ENCODE measurements at regions not wholly inside any gene's neighbourhood (a gene's known extent, or its start where the extent isn't known, plus 50 kb on each side); places are given as distances from the start of the nearest gene placed in this dataset.
"Not testable (repeated sequence)": the region's sequence is repeated elsewhere in the genome, so short reads cannot be mapped to it uniquely, and the experiment has no call there.

GRCh38 chr7:81286754-81287153, 367.9 kb upstream of the SEMA3C start:
- not testable (repeated sequence) for DNase-seq (ENCODE audit: low read depth, low spot score)

GRCh38 chr7:81285142-81285871, 366.5 kb upstream of the SEMA3C start:
- DNase-seq (ENCODE audit: low read depth, low spot score) = peak; percentile 87

GRCh38 chr7:81284576-81284975, 365.7 kb upstream of the SEMA3C start:
- peak; percentile 67 for DNase-seq (ENCODE audit: low read depth, low spot score)

GRCh38 chr7:81280531-81280930, 361.7 kb upstream of the SEMA3C start:
- DNase-seq (ENCODE audit: low read depth, low spot score) = no peak

- no peak for DNase-seq (ENCODE audit: low read depth, low spot score)
Observed at GRCh38 chr7:81277691-81278090, 358.8 kb upstream of the SEMA3C start.

GRCh38 chr7:81273601-81274397, 354.9 kb upstream of the SEMA3C start:
- no peak for DNase-seq (ENCODE audit: low read depth, low spot score)

GRCh38 chr7:81272176-81272575, 353.3 kb upstream of the SEMA3C start:
- DNase-seq (ENCODE audit: low read depth, low spot score) = no peak

- DNase-seq (ENCODE audit: low read depth, low spot score) = no peak
Observed at GRCh38 chr7:81268551-81268950, 349.7 kb upstream of the SEMA3C start.

- peak; percentile 32 for DNase-seq (ENCODE audit: low read depth, low spot score)
Observed at GRCh38 chr7:81267508-81267907, 348.7 kb upstream of the SEMA3C start.

GRCh38 chr7:81264116-81264515, 345.3 kb upstream of the SEMA3C start:
- no peak for DNase-seq (ENCODE audit: low read depth, low spot score)

- DNase-seq (ENCODE audit: low read depth, low spot score) = no peak
Observed at GRCh38 chr7:81260152-81260551, 341.3 kb upstream of the SEMA3C start.

GRCh38 chr7:81256991-81257390, 338.1 kb upstream of the SEMA3C start:
- no peak for DNase-seq (ENCODE audit: low read depth, low spot score)

GRCh38 chr7:81248420-81248819, 329.6 kb upstream of the SEMA3C start:
- no peak for DNase-seq (ENCODE audit: low read depth, low spot score)

GRCh38 chr7:81247364-81247763, 328.5 kb upstream of the SEMA3C start:
- not testable (repeated sequence) for DNase-seq (ENCODE audit: low read depth, low spot score)

- no peak for DNase-seq (ENCODE audit: low read depth, low spot score)
Observed at GRCh38 chr7:81245353-81245752, 326.5 kb upstream of the SEMA3C start.

GRCh38 chr7:81244224-81244623, 325.4 kb upstream of the SEMA3C start:
- no peak for DNase-seq (ENCODE audit: low read depth, low spot score)

GRCh38 chr7:81236560-81236959, 317.7 kb upstream of the SEMA3C start:
- no peak for DNase-seq (ENCODE audit: low read depth, low spot score)

- DNase-seq (ENCODE audit: low read depth, low spot score) = no peak
Observed at GRCh38 chr7:81235997-81236396, 317.1 kb upstream of the SEMA3C start.

GRCh38 chr7:81234896-81235295, 316.0 kb upstream of the SEMA3C start:
- no peak for DNase-seq (ENCODE audit: low read depth, low spot score)

GRCh38 chr7:81233208-81233940, 314.5 kb upstream of the SEMA3C start:
- DNase-seq (ENCODE audit: low read depth, low spot score) = no peak

- no peak for DNase-seq (ENCODE audit: low read depth, low spot score)
Observed at GRCh38 chr7:81232084-81232799, 313.4 kb upstream of the SEMA3C start.
